ENCODE measurements at regions not wholly inside any gene's neighbourhood (a gene's known extent, or its start where the extent isn't known, plus 50 kb on each side); places are given as distances from the start of the nearest gene placed in this dataset.

GRCh38 chr2:138202762-138203161, 238.5 kb downstream of the HNMT start:
- DNase-seq (ENCODE audit: low read depth), result no peak
- in situ Hi-C loops (cut with HindIII; ENCODE audit: low pct_unique_long_range_greater_than_20kb, low sequenced_read_pairs), result no loop called here

DNA sequence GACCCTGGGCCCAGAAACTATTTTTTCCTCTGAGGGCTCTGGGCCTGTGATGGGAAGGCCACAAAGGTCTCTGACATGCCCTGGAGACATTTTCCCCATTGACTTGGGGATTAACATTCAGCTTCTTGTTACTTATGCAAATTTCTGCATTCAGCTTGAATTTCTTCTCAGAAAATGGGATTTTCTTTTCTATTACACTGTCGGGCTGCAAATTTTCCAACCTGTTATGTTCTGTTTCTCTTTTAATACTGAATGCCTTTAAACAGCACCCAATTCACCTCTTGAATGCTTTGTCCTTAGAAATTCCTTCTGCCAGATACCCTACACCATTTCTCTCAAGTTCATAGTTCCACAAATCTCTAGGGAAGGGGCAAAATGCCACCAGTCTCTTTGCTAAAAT, 241.0 kb downstream of the HNMT start:
- no peak for DNase-seq (ENCODE audit: low read depth)
- in situ Hi-C loops (cut with HindIII; ENCODE audit: low pct_unique_long_range_greater_than_20kb, low sequenced_read_pairs), result no loop called here

DNA sequence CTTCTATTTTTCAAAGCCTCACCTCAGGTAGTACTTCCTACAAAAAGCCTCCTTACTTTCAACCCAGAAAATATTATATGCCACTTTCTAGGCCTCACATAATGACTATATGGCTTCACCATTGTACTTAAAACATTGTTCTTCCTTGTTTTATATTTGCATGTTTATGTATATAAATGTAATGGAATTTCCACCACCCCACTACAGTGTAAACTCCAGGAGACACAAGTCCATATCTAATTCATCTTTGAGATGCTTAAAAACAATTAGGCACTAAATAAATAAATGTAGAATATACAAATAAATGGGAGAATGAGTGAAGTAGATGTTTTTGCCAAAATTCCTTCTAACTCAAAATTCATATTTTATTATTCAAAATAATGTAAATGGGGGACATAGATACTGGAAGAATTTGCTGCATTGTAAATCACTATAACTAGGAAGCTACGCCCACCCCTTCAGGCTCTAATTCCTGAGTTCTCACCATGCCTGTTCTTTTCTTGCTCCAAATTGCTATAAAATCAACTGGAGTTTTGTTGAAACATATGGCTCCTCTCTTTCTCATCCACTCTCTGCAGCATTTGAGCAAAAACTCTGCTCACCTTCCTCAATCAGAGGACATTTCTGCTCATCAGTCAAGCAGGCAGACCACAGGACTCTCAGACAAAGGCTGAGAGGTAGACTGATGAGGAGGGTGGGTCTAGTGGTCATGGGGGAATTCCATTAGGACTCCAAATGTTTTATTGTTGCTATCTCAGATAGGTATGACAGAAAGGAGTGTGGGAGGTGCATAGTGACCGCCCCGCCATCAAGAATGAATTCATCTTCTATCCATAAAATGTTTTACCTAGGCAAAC, 243.0 kb downstream of the HNMT start:
- in situ Hi-C loops (cut with HindIII; ENCODE audit: low pct_unique_long_range_greater_than_20kb, low sequenced_read_pairs), result no loop called here
- DNase-seq (ENCODE audit: low read depth), result no peak

- in situ Hi-C loops (cut with HindIII; ENCODE audit: low pct_unique_long_range_greater_than_20kb, low sequenced_read_pairs), result no loop called here
- no peak for DNase-seq (ENCODE audit: low read depth)
These were observed 244.7 kb downstream of the HNMT start for GRCh38 chr2:138209009-138209408.

DNA sequence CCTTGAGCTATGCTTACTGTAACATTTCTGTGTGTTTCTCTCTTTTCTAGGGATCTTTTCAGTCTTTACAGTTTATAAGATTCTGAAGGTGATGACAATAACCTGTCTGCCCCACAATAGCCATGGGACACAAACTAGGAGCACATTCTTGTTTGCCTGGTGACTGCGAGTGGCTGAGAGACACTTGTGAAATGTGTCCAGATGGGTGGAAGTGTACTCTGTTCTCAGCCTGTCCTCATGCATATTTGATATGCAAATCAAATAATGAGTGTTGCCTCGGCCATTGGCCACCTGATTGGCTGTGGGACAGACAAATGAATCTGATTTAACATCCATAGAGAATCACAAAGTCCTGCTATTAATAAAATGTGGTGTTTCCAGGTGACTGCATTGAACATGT, 246.2 kb downstream of the HNMT start:
- in situ Hi-C loops (cut with HindIII; ENCODE audit: low pct_unique_long_range_greater_than_20kb, low sequenced_read_pairs), result no loop called here

DNA sequence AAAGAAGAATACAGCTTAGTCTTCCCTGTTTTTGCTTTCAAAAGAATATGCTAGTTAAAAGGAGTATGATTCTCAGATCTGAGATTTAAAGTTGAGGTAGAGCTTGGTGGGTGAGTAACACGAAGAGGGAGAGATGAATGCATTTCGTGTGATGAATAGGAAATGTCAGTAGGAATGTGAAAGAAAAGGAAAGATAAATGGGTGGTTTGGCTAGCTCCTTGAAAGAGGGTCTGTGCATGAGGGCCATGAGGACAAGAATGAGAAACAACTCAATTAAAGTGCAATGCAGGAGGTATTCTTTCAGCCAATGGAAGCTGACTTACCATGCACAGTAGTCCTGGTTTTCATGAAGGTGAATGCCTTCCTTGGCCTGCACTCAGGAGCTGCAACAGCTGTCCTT, 248.2 kb downstream of the HNMT start:
- in situ Hi-C loops (cut with HindIII; ENCODE audit: low pct_unique_long_range_greater_than_20kb, low sequenced_read_pairs), result no loop called here
- DNase-seq (ENCODE audit: low read depth), result no peak

More for the DNA sequence above, 246.2 kb downstream of the HNMT start:
- no peak for DNase-seq (ENCODE audit: low read depth)

- DNase-seq (ENCODE audit: low read depth), result no peak
- in situ Hi-C loops (cut with HindIII; ENCODE audit: low pct_unique_long_range_greater_than_20kb, low sequenced_read_pairs), result no loop called here
These were observed 248.8 kb downstream of the HNMT start for GRCh38 chr2:138213084-138213483.

GRCh38 chr2:138213624-138214023, 249.4 kb downstream of the HNMT start:
- no peak for DNase-seq (ENCODE audit: low read depth)
- in situ Hi-C loops (cut with HindIII; ENCODE audit: low pct_unique_long_range_greater_than_20kb, low sequenced_read_pairs), result no loop called here

DNA sequence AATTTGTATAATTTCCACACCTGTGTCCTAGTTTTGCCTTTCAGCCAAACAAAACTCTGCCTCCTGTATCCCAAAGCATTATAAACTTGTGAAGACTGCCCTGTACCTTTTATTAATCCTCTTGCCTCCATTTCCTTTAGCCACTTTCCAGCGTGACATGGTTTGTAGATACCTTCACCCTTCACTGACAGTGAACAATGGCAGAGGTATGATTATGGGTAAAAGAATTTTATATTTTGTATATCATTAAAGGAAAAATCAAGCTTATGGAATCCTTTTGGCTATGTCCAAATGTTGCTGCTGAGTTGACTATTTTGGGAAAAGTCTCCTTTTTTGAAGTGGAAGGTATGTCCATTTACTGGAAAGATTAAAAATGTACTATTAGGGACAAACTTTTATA, 251.7 kb downstream of the HNMT start:
- in situ Hi-C loops (cut with HindIII; ENCODE audit: low pct_unique_long_range_greater_than_20kb, low sequenced_read_pairs), result no loop called here
- DNase-seq (ENCODE audit: low read depth), result no peak

GRCh38 chr2:138217975-138218374, 253.7 kb downstream of the HNMT start:
- DNase-seq (ENCODE audit: low read depth), result no peak
- in situ Hi-C loops (cut with HindIII; ENCODE audit: low pct_unique_long_range_greater_than_20kb, low sequenced_read_pairs), result no loop called here

DNA sequence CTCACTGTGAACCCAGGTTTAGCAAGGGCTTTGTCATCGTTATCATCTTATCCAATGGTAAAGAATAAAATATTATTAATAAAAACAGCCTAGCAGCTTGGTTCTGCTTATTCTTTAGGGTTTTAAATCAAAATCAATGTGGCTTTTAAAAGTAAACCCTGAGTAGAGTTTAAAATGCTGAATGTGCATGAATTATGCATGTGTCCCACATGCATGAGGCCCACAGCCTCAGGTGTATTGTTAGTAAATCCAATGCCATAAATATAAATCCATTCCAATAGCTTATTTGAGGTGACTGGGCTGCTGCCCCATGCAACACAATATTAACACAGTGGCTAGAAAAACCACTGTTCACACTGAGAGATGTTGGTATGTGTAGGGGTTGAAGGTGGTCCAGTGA, 254.1 kb downstream of the HNMT start:
- in situ Hi-C loops (cut with HindIII; ENCODE audit: low pct_unique_long_range_greater_than_20kb, low sequenced_read_pairs), result no loop called here
- no peak for DNase-seq (ENCODE audit: low read depth)

DNA sequence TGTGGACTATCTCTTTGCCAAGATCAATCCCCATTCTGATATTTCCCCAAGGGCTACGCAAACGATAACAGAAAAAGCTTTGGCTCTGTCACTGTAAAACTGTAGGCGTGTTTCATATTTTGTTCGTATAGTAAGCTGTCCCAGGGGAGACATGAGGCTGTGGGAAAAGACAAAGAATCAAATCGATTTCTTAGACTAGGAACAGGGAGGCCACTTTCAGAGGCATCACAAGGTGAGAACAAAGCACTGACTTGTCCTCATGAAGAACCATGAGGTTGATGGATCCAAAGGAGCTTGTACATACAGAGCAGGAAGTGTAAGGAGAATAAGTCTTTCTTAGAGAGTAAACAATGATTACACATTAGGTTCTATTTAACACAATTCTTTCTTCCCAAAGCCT, 255.7 kb downstream of the HNMT start:
- in situ Hi-C loops (cut with HindIII; ENCODE audit: low pct_unique_long_range_greater_than_20kb, low sequenced_read_pairs), result no loop called here
- DNase-seq (ENCODE audit: low read depth), result no peak

- DNase-seq (ENCODE audit: low read depth), result no peak
- in situ Hi-C loops (cut with HindIII; ENCODE audit: low pct_unique_long_range_greater_than_20kb, low sequenced_read_pairs), result no loop called here
These were observed 257.1 kb downstream of the HNMT start for GRCh38 chr2:138221358-138221757.

DNA sequence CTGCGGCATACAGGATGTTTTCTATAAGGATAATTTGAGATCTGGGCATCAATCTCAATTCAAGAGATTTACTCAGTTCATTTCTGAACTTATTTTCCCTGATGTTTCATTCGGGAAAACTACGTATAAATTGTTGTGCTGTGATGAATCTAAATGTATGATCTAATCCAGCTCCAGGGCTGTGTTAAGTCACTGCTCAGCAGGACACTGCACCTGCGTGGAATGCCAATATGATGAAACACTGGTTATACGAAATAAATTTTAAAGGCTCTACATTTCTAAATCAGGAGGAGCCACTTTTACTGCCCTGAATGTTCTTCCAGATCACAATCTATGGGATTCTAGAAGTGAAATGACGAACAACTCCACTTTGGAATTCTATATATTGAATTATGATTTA, 259.0 kb downstream of the HNMT start:
- no peak for DNase-seq (ENCODE audit: low read depth)
- in situ Hi-C loops (cut with HindIII; ENCODE audit: low pct_unique_long_range_greater_than_20kb, low sequenced_read_pairs), result no loop called here

DNA sequence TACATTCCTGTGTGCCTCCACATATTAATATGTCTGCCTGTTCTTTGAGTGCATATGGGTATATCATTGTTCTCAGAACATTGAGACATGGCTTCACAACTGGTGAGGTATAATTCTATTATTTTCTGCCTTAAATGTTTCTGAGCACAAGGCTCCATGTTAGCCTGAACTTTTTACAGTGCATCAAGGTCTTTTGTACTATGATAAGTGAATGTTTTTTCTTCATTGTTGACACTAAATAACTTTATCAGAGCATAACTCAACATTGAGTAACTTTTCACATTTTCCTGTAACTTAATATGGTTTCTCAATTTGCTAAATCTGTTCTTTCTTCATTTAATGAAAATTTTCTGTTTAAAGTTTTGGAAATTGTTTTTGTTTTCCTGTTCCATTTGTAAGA, 262.9 kb downstream of the HNMT start:
- in situ Hi-C loops (cut with HindIII; ENCODE audit: low pct_unique_long_range_greater_than_20kb, low sequenced_read_pairs), result no loop called here
- no peak for DNase-seq (ENCODE audit: low read depth)

DNA sequence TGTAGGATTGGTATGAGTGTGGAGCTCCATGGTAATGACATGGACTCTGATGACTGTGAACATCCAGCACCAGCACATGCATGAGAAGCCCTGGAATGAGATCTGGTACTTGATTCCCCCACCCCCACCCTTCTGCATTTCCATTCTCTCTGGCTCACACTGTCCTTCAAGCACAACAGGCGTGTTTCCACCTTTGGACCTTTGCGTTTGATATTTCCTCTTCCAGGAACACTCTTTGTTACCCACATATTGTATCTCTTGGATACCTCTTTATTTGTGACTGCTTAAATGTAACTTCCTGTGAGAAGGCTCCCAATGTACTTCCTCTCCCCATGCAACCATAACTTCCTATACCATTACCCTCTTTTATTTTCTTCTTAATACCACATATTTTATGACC, 263.8 kb downstream of the HNMT start:
- in situ Hi-C loops (cut with HindIII; ENCODE audit: low pct_unique_long_range_greater_than_20kb, low sequenced_read_pairs), result no loop called here
- no peak for DNase-seq (ENCODE audit: low read depth)

- in situ Hi-C loops (cut with HindIII; ENCODE audit: low pct_unique_long_range_greater_than_20kb, low sequenced_read_pairs), result no loop called here
- no peak for DNase-seq (ENCODE audit: low read depth)
These were observed 267.3 kb upstream of the SPOPL start for GRCh38 chr2:138234265-138234664.

DNA sequence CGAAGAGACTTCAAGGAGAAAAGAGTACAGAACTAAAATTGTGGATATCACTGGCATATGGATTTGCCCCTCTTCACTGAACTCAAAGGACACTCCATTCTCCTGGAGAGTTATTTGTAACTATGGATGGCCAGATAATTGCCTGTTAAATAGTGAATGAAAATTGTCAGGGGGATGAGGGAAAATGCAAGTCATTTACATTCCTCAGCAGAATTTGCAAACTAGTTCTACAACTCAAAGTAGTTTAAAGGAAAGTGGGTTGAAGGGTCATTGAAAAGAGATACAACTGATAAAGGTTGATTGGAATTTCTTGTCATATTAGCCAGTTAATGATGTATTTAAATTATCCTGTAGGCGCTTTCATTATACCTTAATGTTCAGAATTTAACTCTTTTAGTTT, 266.5 kb upstream of the SPOPL start:
- DNase-seq (ENCODE audit: low read depth), result no peak

DNA sequence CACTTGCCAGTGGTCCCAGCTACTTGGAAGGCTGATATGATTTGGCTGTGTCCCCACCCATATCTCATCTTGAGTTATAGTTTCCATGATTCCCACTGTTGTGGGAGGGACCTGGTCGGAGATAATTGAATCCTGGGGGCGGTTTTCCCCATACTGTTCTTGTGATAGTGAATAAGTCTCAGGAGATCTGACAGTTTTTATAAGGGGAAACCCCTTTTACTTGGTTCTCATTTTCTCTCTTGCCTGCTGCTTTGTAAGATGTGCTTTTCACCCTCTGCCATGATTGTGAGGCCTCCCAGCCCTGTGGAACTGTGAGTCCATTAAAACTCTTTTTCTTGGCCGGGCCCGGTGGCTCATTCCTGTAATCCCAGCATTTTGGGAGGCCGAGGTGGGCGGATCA, 265.4 kb upstream of the SPOPL start:
- no peak for DNase-seq (ENCODE audit: low read depth)
- in situ Hi-C loops (cut with HindIII; ENCODE audit: low pct_unique_long_range_greater_than_20kb, low sequenced_read_pairs), result no loop called here

More for the DNA sequence above, 266.5 kb upstream of the SPOPL start:
- in situ Hi-C loops (cut with HindIII; ENCODE audit: low pct_unique_long_range_greater_than_20kb, low sequenced_read_pairs), result no loop called here

DNA sequence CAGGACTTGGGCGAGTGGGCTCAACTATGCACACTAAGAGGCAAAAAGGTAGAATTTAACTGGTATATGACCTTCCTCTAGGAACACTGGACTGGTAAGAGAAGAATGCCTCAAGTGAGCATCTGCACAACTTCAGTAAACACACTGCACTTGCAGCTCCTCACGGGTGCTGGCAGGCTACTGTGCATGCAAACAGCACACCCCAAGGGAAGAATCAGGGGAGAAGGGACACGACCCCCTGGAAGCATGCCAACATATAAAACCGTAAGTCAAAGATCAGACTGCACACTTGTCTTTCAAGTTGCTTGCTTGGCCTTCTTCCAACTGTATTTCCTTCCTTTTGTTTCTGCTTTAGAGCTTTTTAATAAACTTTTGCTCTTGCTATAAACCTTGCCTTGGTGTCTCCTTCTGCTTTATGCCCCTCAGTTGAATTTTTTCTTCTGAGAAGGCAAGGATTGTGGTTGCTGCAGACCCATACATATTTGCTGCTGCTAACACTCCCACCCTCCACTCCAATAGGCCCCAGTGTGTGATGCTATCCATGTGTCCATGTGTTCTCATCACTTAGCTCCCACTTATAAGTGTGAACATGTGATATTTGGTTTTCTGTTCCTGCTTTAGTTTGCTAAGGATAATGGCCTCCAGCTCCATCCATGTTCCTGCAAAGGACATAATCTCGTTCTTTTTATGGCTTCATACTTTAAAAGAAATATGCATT, 263.7 kb upstream of the SPOPL start:
- DNase-seq (ENCODE audit: low read depth), result no peak
- in situ Hi-C loops (cut with HindIII; ENCODE audit: low pct_unique_long_range_greater_than_20kb, low sequenced_read_pairs), result no loop called here
